T-helper 2 cell treated with Interferon-gamma antibody and Interleukin-4, amounts not matched to agents 100 ng/mL and 5 ng/mL, for 36 hours (primary cell): ENCODE measurements at regions not wholly inside any gene's neighbourhood (a gene's known extent, or its start where the extent isn't known, plus 50 kb on each side); places are given as distances from the start of the nearest gene placed in this dataset.
"Not testable (repeated sequence)": the region's sequence is repeated elsewhere in the genome, so short reads cannot be mapped to it uniquely, and the experiment has no call there.

Experiments used
- intact Hi-C: fragments of 100-400 bp; cut with micrococcal nuclease; formaldehyde crosslinking; loops from one replicate; pipeline ENCODE4 v1.15.1; 2023

- intact Hi-C loops, result no loop called here
Measured at GRCh38 chr17:77556383-77557061, 402.0 kb upstream of the TNRC6C start.

GRCh38 chr17:77558846-77559626, 399.5 kb upstream of the TNRC6C start:
- intact Hi-C loops, result no loop called here

DNA sequence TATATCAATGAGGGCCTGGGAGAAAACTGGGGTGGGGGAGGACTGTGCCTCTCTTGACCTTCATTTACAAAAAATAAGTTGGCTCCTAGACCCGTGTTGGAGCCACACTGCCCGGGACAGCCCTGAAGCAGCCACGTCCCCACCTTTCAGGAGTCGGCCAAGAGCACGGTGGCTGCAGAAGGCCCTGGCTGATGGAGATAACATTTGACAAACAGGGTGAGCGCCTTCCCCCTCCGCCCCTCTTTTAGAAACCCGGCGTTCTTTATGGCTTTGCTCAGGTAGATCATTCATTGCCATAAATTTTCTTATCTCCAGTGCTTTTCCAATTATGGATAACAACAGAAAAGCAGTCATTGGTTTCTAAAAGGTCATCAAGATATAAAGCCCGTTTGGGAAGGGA, 398.1 kb upstream of the TNRC6C start:
- intact Hi-C loops, result no loop called here

GRCh38 chr17:77560841-77561240, 397.7 kb upstream of the TNRC6C start:
- intact Hi-C loops, result no loop called here

GRCh38 chr17:77562361-77562760, 396.1 kb upstream of the TNRC6C start:
- intact Hi-C loops, result not testable (repeated sequence)

- intact Hi-C loops, result no loop called here
Measured at GRCh38 chr17:77563439-77564102, 394.9 kb upstream of the TNRC6C start.

GRCh38 chr17:77564278-77564920, 394.1 kb upstream of the TNRC6C start:
- intact Hi-C loops, result no loop called here

DNA sequence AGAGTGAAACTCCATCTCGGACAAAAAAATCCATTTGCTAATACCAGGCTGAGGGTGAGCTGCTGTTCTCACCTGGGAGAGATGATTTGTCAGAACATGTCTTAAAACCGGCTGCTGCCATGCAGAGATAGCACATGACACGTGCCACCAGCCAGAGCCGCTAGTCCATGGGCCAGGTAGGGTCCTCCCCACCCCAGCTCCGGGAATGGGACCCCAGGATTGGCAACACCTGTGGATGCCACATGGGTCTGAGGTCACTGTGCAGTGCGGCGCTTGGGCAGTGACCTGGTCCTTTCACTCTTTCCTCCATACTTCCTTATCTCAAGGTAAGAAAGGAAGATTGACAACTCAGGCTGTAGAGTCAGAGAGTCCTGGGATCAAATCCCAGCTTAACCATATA, 393.3 kb upstream of the TNRC6C start:
- intact Hi-C loops, result no loop called here

DNA sequence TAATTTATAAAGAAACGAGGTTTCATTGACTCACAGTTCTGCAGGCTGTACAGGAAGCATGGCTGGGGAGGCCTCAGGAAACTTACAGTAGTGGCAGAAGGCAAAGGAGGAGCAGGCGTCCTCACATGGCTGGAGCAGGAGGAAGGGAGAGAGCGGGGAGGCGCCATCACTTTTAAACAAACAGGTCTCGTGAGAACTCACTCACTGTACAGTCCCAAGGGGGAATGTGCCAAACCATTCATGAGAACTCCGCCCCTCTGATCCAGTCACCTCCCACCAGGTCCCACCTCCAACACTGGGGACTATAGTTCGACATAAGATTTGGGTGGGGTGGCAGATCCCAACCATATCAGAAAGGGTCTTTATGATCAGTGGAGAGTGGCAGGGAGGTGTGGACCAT, 392.4 kb upstream of the TNRC6C start:
- intact Hi-C loops, result no loop called here

DNA sequence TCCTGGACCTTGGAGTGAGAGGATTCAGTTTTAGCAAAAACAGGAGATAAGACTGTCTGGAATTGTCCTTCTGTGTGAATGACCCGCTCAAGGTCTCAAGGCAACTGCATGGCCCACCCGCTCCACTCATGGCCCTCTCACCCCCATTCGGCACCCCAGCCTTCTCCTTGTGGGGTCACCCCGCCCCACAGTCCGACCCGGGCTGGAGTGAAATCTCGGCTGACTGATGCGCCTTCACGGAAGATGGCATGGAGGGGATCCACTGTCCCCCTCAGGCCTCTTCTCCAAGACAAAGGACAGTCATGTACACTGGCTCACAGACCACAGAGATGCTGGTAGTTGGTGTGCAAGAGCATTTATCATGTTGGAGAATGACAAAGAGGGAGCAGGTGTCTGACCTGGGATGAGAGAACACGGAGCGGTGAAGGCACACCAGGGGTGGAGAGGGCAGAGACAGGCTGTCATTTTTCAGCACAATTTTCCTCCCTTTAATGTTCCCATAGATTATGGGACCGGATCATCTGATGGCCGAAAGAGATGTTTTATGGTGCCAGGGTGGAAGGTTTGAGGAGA, 391.9 kb upstream of the TNRC6C start:
- intact Hi-C loops, result no loop called here

- intact Hi-C loops, result no loop called here
Measured at GRCh38 chr17:77568540-77568939, 390.0 kb upstream of the TNRC6C start.

DNA sequence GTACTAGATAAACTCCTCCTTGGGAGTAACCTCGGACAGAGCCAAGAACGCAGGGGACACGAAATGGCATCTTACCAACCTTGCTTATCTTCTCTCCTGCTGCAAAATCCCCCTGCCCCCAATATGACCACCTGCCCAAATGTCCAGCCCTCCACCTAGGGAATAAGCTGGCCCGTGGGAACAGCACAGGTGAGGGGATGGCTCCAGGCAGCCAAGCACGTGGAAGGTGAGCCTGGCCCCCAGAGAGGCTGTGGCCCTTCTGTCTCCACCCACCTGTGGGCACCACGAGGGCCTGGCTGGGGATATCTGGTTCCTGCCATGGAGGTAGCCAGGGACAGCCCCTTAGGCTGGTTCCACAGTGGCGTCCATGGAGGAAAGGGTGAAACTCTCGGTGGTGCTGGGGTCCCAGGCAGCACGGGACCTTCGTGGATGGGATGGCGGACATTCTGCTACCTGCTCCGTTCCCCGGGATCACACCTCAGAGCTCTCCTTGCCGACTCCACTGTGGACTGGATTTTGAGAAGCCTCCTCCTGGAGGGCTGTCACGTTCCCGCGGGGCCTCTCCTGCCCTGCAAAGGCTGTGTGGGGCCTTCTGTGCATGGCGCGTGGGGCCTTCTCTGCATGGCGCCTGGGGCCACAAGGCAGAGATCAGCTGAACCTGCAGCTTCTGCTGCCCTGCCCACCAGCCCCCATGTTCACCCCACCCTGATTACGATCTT, 388.5 kb upstream of the TNRC6C start:
- intact Hi-C loops, result no loop called here

- intact Hi-C loops, result no loop called here
Measured at GRCh38 chr17:77570565-77570898, 388.0 kb upstream of the TNRC6C start.

DNA sequence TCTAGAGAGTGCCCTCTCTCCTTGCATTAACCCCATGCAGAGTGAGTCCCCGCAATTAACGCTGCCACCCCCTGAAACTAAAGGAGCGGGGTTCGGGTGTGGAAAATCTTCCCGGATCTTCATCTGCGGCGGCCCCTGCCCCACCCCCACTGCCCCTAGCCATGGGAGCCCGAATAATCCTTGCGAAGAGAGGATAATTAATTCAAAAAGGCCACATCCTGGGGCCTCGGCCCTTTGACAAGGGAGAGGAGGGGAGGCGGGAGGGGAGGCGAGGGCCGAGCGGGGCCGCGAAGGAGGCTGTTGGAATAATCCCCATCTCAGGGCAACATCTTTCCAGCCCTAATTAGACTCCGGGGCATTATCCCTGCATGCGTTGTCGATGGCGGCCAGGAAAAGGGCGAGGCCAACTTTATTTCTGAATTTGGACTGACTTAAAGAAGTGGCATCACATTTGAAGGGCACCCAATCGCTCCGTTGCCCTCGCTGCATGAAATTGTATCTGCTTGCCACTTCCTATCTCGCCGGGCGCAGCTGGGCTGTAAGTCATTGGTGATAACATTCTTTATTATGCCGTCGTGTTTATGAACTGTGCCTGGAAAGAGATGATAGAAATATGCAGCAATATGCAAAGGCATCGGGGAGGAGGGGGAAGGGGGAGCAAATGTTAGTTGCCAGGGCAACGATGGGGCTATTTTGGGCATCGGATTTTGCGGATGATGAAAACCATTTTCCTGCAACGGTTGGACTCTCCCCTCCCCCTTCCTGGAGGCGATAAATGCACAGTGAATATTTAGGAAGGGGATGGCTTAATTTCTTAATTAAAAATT, 387.1 kb upstream of the TNRC6C start:
- intact Hi-C loops, result no loop called here

- intact Hi-C loops, result no loop called here
Measured at GRCh38 chr17:77572065-77572601, 386.4 kb upstream of the TNRC6C start.

GRCh38 chr17:77572851-77573250, 385.7 kb upstream of the TNRC6C start:
- intact Hi-C loops, result no loop called here

DNA sequence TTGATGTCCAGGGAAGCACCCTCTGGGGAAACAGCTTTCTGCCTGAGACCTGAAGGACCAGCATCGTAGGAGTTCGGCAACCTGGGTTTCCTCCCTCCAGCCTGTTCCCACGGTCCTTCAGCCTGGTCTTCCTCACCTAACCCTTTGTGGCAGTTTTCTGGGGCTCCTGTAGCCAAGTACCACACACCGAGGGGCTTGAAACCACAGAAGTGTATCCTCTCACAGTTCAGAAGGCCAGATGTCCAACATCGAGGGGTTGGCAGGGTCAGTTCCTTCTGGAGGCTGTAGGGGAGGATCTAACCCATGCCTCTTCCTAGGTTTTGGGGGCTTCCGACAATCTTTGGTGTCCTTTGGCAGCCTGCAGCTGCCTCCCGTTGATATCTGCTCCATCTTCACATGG, 381.0 kb upstream of the TNRC6C start:
- intact Hi-C loops, result no loop called here

DNA sequence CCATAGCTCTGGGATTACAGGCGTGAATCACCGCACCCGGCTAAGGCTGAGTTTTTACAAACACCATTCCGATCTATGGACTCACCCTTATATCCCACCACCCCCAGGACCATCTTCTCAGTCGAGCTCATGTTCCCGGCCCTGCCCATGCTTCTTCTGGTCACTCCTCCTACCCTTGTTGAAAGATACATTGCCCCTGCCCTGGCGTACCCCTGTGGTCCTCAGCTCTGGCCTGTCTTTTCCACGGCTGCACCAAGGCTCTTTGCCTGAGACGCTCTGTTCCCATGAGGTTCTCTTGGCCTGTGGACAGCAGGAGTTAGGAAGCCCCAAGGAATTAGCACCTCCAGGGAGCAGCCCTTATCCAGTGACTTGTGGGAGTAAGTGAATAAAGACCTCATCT, 379.4 kb upstream of the TNRC6C start:
- intact Hi-C loops, result no loop called here

DNA sequence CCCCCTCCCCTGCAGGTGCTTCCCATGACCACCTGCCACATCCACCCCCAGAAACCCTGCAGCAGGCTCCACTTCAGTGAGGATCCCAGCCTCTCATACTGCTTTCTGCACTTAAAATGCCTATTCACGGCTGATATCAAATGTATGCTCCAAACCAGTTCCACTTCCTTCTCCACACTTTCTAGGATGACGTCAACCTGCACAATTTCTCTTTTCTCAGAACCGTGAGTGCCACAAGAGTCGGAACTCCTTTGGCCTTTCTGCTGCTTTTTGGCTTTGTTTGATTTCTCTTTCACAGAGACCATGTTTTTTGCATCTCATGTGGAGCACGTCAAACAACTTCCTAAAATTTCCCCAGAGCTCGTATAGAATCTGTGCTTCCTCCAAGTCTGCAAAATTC, 378.8 kb upstream of the TNRC6C start:
- intact Hi-C loops, result no loop called here
